Upper lobe of left lung (tissue), 4 donors: ENCODE measurements at regions not wholly inside any gene's neighbourhood (a gene's known extent, or its start where the extent isn't known, plus 50 kb on each side); places are given as distances from the start of the nearest gene placed in this dataset.
"Not testable (repeated sequence)": the region's sequence is repeated elsewhere in the genome, so short reads cannot be mapped to it uniquely, and the experiment has no call there.

Source experiments
- CTCF ChIP-seq, 6 experiments: fragments of 450-650 bp in 4 of 6; fragments of 200-600 bp in 2 of 6; sonication (generic) in 2 of 6; IDR thresholded peaks; one replicate each; pipeline ENCODE4 v1.5.1; 2016 to 2019; ENCODE audit warnings: antibody characterized with exemption in 6 of 6
- POLR2A ChIP-seq, 4 donors: fragments of 450-650 bp; IDR thresholded peaks; one replicate each; pipeline ENCODE4 v1.5.1; 2016 to 2017; ENCODE audit warnings: antibody characterized with exemption in 4 of 4, mild to moderate bottlenecking in 2 of 4
- POLR2AphosphoS5 ChIP-seq, 2 donors: sonication (generic); formaldehyde crosslinking; IDR thresholded peaks; one replicate each; pipeline ENCODE4 v1.5.1; 2017; ENCODE audit warnings: antibody characterized with exemption in 2 of 2

GRCh38 chr4:189629733-189630132, 310.9 kb upstream of the FRG1 start:
- TF ChIP-seq POLR2A, CTCF, POLR2AphosphoS5 (IDR thresholded peaks at IDR 0.05): not testable (repeated sequence)
